ENCODE measurements at regions not wholly inside any gene's neighbourhood (a gene's known extent, or its start where the extent isn't known, plus 50 kb on each side); places are given as distances from the start of the nearest gene placed in this dataset.

DNA sequence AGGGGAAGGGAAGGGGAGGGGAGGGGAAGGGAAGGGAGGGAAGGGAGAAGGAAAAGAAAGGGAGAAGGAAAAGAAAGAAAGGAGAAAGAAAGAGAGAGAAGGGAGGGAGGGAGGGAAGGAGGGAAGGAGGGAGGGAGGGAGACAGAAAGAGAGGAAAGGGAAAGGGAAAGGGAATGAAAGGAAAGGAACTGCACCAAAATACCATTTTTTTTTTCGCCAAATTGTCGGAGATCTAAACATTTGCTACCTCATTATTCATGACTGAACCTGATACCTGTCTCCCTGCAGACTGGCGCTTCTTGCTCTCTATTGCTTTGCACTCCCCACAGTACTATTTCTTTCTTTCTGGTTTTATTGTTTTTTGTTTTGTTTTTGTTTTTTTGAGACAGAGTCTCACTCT, 117.3 kb upstream of the LGSN start:
- DNase-seq (ENCODE audit: extremely low read depth in 1 of 11, low read depth in 9 of 11, low spot score in 4 of 11), result no peak

DNA sequence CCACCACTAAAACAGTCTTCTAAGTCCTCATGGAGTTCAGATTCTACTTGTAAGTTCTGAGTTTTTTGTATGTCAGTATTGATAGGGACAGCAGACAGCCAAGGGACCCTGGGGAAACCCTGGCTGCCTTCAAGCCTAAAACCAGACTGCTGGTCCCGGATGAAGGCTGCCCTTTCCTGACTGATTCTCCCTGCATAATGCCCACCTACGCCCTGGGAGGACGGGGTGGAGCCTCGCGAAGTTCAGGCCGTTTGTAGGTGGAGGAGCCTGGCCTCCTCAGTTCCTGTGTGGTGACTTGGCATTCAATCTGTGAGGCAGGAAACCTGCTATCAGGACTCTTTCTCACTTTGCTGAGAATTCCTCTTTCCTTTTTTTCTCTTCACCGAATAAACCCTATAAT, 120.3 kb upstream of the LGSN start:
- no peak for DNase-seq (ENCODE audit: extremely low read depth in 1 of 11, low read depth in 9 of 11, low spot score in 4 of 11)

DNA sequence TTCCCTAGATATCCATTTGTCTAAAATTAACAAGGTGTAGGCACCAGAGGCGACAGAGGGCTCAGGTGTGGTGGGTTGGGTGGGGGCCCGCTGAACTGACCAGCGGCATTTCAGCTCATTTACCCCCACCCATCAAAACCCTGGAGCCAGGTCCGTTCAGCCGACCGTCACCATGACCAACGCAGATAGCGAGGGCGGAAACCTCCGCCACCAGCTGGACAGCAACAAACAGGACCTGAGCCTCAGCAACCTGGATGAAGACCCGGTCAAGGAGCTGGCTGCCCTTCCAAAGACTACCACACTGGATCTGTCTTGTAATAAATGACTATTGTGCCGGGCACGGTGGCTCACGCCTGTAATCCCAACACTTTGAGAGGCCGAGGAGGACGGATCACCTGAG, 120.8 kb upstream of the LGSN start:
- DNase-seq (ENCODE audit: extremely low read depth in 1 of 11, low read depth in 9 of 11, low spot score in 4 of 11), result no peak

GRCh38 chr6:63441266-63441956, 121.6 kb upstream of the LGSN start:
- no peak for DNase-seq (ENCODE audit: extremely low read depth in 1 of 11, low read depth in 9 of 11, low spot score in 4 of 11)

DNA sequence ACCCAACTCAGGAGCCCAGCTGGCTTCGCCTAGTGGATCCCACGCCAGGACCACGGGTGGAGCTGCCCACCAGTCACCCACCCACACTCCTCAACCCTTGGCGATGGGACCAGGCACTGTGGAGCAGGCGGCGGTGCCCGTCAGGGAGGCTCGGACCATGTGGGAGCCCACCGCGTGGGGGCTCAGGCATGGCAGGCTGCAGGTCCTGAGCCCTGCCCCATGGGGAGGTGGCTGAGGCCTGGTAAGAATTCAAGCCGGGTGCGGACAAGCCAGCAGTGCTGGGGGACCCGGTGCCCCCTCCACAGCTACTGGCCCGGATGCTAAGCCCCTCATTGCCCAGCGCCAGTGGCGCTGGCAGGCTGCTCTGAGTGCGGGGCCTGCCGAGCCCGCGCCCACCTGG, 123.1 kb upstream of the LGSN start:
- no peak for DNase-seq (ENCODE audit: extremely low read depth in 1 of 11, low read depth in 9 of 11, low spot score in 4 of 11)

GRCh38 chr6:63444768-63445167, 125.0 kb upstream of the LGSN start:
- DNase-seq (ENCODE audit: extremely low read depth in 1 of 11, low read depth in 9 of 11, low spot score in 4 of 11), result no peak

- DNase-seq (ENCODE audit: extremely low read depth in 1 of 11, low read depth in 9 of 11, low spot score in 4 of 11), result no peak
Observed at GRCh38 chr6:63446405-63446804, 125.9 kb upstream of the LOC128125822 start.

GRCh38 chr6:63447134-63447533, 125.1 kb upstream of the LOC128125822 start:
- DNase-seq (ENCODE audit: extremely low read depth in 1 of 11, low read depth in 9 of 11, low spot score in 4 of 11), result no peak

DNA sequence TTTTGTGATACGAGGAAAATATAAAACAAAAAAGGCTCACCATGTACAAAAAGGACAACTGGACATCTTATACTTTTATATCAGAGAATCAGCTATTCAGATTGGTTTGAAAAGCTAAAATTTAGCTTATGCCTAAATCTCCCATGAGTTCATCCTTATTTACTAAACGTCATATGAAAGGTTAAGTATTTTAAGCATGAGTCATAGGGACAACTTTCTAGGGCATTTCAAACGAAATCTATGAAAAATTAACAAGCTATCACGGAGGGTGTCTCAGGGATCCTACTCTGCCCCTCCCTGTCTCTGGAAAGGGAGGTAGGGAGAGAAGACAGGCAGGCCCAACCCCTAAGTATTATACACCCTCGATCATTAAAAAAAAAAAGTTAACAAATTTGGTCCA, 124.1 kb upstream of the LOC128125822 start:
- DNase-seq (ENCODE audit: extremely low read depth in 1 of 11, low read depth in 9 of 11, low spot score in 4 of 11), result no peak

DNA sequence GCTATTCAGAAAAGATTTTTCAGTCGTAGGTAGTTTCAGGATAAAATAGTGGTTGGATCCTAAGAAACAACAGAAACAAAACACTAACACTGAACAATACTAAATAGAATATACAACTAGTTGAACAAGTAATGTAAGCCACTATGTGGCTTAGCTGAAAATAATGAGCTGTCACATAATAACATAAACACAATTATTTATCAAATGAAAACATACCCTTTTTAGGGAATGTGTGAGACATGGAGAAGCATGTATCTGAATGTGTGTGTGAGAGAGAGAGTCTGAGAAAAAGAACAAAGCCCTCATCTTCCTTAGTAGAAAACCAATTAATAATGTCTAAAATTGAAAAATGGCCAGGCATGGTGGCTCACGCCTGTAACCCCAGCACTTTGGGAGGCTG, 122.6 kb upstream of the LOC128125822 start:
- DNase-seq (ENCODE audit: extremely low read depth in 1 of 11, low read depth in 9 of 11, low spot score in 4 of 11), result no peak

DNA sequence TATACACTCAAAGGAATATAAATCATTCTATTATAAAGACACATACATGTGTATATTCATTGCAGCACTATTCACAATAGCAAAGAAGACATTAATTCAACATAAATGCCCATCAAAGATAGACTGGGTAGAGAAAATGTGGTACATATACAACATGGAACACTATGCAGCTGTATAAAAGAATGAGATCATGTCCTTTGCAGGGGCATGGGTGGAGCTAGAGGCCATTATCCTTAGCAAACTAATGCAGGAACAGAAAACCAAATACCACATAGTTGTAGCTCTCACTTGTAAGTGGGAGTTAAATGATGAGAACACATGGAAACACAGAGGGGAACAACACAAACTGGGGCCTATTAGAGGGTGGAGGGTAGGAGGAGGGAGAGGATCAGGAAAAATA, 121.0 kb upstream of the LOC128125822 start:
- DNase-seq (ENCODE audit: extremely low read depth in 1 of 11, low read depth in 9 of 11, low spot score in 4 of 11), result no peak

GRCh38 chr6:63452125-63452524, 120.2 kb upstream of the LOC128125822 start:
- no peak for DNase-seq (ENCODE audit: extremely low read depth in 1 of 11, low read depth in 9 of 11, low spot score in 4 of 11)

DNA sequence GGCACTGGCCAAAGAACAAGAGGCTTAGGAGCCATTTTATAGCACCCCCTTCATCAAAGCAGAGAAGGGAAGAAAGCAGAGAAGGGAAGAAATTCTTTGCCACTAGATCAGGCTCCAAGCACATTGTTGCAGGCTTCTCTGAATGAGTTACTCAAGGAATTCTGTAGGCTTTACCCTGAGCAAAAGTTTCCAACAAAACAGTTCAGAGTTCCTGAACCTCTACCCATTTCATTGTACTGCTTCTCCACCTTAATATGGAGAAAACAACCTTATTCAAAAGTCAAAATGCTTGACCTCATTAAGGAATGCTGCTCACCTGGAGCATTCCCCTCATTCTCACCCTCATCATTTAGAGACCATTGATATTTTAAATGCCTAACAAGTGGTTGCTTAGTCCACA, 115.5 kb upstream of the LOC128125822 start:
- no peak for DNase-seq (ENCODE audit: extremely low read depth in 1 of 11, low read depth in 9 of 11, low spot score in 4 of 11)

DNA sequence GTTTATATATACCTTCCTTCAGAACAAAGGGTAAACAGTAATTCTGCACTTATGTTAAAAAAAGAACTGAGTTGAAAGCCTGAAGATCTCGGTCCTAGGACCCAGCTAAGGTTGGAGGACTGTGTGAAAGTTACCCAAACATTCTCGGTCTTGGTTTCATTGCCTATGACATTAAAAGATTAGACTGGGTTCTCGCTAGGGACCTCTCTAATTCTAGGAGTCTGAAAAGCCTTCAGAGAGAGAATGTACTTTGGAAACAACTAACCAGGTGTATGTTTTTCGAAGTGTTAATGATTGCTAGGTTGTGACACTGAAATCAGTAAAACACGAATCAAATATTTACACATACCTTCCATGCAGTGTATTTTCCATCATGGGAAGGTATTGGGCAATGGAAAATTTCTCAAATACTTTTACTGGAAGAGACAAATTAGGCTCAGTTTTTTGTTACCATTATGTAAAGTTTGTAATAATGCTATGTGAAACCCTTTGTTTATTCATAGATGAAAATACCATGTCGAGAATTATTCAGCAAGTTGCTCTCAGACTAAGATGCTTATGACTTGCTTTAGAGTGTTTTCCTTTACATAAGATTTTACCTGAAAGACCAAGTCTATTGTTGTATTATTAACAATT, 113.7 kb upstream of the LOC128125822 start:
- DNase-seq (ENCODE audit: extremely low read depth in 1 of 11, low read depth in 9 of 11, low spot score in 4 of 11), result peak in 3 of 11 donors; percentile 1 to 22 (median 3)

DNA sequence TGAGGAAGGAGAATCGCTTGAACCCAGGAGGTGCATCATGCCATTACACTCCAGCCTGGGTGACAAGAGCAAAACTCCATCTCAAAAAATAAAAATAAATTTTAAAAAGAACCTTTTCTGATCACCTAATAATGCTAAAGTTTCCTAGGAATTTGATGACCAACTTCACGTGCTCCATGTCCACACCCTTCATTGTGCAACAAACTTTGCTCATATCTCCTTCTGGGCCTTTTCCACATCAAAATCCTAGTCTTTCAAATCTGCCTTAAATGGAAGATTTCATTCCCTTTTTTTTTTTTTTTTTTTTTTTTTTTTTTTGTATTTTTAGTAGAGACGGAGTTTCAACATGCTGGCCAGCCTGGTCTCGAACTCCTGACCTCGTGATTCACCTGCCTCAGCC, 112.5 kb upstream of the LOC128125822 start:
- no peak for DNase-seq (ENCODE audit: extremely low read depth in 1 of 11, low read depth in 9 of 11, low spot score in 4 of 11)

DNA sequence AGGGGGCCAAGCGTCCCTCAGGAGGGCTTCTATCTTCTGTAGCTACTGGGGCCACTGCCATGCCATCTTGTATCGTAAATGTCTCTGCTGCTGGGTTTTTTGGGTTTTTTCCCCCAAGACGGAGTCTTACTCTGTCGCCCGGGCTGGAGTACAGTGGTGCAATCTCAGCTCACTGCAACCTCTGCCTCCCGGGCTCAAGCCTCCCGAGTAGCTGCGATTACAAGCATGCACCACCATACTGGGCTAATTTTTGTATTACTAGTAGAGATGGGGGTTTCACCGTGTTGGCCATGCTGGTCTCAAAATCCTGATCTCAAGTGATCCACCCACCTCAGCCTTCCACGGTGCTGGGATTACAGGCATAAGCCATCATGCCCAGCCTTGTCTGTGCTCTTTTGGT, 111.3 kb upstream of the LOC128125822 start:
- no peak for DNase-seq (ENCODE audit: extremely low read depth in 1 of 11, low read depth in 9 of 11, low spot score in 4 of 11)

DNA sequence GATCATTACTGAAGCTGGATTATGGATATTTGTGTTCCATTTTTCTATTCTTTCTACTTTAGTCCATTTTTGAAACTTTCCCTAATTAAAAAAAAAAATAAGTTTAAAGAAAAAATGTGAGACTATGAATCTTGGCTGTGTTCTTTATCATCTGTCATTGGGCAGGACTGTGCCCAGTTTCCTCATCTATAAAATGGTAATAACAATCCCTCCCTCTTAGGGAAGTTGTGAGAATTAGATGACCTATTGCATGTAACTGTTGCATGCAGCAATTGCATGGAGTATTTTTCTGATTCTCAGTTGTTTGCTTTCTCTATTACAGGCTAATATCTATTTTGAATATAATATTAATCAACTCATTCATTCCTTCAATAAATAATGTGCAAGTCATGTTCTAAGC, 108.2 kb upstream of the LOC128125822 start:
- no peak for DNase-seq (ENCODE audit: extremely low read depth in 1 of 11, low read depth in 9 of 11, low spot score in 4 of 11)

DNA sequence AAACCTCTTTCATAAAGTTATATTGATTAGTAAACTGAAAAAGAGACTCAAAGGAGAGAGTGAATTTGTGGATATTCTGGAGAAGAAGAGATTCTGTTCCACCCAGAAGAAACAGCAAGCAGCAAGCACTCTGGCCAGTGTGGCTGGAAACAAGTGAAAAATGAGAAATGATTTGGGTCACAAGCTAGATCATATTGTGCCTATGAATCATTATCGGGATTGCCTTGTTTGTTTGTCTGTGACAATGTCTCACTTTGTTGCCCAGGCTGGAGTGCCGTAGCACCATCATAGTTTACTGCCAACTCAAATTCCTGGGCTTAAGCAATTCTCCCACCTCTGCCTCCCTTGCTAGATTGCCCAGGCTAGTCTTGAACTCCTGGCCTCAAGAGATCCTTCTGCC, 106.5 kb upstream of the LOC128125822 start:
- DNase-seq (ENCODE audit: extremely low read depth in 1 of 11, low read depth in 9 of 11, low spot score in 4 of 11), result no peak

- no peak for DNase-seq (ENCODE audit: extremely low read depth in 1 of 11, low read depth in 9 of 11, low spot score in 4 of 11)
Observed at GRCh38 chr6:63466242-63466733, 106.0 kb upstream of the LOC128125822 start.

DNA sequence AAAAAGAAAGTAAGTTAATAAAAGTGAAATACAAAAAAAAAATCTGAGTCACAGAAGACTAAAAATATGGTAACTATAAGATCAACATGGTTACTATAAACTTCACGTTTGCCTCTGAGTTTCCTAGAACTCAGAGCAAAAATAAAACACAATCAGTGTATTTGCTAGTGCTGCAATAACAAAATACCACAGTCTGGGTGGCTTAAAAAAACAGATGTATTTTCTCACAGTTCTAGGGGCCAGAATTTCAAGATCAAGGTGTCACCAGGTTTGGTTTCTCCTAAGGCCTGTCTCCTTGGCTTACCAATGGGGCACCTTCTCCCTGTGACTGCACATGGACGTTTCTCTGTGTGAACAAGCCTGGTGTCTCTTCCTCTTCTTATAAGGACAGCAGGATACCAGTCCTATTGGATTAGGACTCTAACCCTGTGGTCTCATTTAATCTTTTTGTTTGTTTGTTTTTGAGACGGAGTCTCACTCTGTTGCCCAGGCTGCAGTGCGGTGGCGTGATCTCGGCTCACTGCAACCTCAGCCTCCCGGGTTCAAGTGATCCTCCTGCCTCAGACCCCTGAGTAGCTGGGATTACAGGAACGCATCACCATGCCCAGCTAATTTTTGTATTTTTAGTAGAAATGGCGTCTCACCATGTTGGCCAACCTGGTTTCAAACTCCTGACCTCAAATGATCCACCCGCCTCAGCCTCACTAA, 104.9 kb upstream of the LOC128125822 start:
- no peak for DNase-seq (ENCODE audit: extremely low read depth in 1 of 11, low read depth in 9 of 11, low spot score in 4 of 11)

Data from renal cortex interstitium (tissue), 11 donors.